Suprapubic skin (tissue), 4 donors: ENCODE measurements at regions not wholly inside any gene's neighbourhood (a gene's known extent, or its start where the extent isn't known, plus 50 kb on each side); places are given as distances from the start of the nearest gene placed in this dataset.

ENCODE experiments used
- CTCF ChIP-seq, 2 donors: fragments of 200-600 bp in 1 of 2; fragments of 450-650 bp in 1 of 2; sonication (generic) in 1 of 2; IDR thresholded peaks; one replicate each; pipeline ENCODE4 v1.5.1; 2016 to 2019; ENCODE audit warnings: antibody characterized with exemption in 2 of 2, mild to moderate bottlenecking in 1 of 2, moderate library complexity in 1 of 2
- POLR2A ChIP-seq, 2 donors: fragments of 450-650 bp; IDR thresholded peaks; one replicate each; pipeline ENCODE4 v1.6.1; 2017; ENCODE audit warnings: antibody characterized with exemption in 2 of 2, mild to moderate bottlenecking in 2 of 2, moderate library complexity in 2 of 2
- POLR2AphosphoS5 ChIP-seq, 3 donors: sonication (generic); formaldehyde crosslinking; IDR thresholded peaks; one replicate each; pipeline ENCODE4 v1.6.1; 2017; ENCODE audit warnings: antibody characterized with exemption in 3 of 3

DNA sequence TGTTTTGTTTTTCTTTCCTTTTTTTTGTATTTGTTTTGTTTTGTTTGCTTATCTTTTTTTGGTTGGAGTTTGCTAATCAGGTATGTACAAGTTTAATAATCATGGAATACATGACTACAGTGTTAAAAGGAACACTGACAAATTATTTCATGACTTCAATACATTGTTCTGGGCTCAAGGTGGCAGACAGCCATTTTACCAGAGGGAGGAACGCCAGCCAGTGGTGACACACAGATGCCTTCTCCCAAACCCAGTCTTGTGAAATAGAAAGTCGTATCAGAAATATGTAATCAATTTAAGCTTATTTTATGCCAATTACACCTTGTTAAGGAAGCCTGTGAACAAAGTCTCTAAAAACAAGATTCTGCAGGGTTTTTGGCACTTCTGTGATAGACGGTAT is 264.0 kb upstream of the EPHA4 start:
- no peak for TF ChIP-seq CTCF (IDR thresholded peaks at IDR 0.05)
- no peak for TF ChIP-seq POLR2AphosphoS5 (IDR thresholded peaks at IDR 0.05)
- no peak for TF ChIP-seq POLR2A (IDR thresholded peaks at IDR 0.05)
